ENCODE measurements at regions not wholly inside any gene's neighbourhood (a gene's known extent, or its start where the extent isn't known, plus 50 kb on each side); places are given as distances from the start of the nearest gene placed in this dataset.

DNA sequence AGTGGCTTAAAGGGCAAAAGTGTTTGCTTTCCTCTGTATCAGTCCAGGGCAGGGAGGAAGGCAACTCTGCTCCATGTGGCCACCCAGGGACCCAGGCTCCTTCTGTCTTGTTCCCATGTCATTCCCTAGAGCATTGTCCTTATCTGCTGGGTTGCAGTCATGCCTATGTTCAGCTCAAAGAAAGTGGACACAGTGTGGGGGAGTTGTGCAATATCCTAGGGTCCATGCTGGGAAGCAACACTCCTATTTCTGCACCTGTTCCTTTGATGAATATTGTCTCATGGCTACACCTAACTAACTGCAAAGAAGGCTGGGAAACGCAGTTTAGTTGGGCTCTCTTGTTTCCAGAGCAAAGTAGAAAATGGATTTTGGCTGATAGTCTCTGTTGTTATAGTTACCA lies 107.0 kb upstream of the OTUD4 start:
- H3K36me3 ChIP-seq (ENCODE audit: control insufficient read depth, insufficient read depth, low read length), result no peaks in the 10 kb centered on the region
- no peak overlapping the region for H3K27ac ChIP-seq (ENCODE audit: low read length)
- H3K4me1 ChIP-seq (ENCODE audit: control insufficient read depth, insufficient read depth, low read length), result no peaks in the 10 kb centered on the region
- TF ChIP-seq, protein P1, sequence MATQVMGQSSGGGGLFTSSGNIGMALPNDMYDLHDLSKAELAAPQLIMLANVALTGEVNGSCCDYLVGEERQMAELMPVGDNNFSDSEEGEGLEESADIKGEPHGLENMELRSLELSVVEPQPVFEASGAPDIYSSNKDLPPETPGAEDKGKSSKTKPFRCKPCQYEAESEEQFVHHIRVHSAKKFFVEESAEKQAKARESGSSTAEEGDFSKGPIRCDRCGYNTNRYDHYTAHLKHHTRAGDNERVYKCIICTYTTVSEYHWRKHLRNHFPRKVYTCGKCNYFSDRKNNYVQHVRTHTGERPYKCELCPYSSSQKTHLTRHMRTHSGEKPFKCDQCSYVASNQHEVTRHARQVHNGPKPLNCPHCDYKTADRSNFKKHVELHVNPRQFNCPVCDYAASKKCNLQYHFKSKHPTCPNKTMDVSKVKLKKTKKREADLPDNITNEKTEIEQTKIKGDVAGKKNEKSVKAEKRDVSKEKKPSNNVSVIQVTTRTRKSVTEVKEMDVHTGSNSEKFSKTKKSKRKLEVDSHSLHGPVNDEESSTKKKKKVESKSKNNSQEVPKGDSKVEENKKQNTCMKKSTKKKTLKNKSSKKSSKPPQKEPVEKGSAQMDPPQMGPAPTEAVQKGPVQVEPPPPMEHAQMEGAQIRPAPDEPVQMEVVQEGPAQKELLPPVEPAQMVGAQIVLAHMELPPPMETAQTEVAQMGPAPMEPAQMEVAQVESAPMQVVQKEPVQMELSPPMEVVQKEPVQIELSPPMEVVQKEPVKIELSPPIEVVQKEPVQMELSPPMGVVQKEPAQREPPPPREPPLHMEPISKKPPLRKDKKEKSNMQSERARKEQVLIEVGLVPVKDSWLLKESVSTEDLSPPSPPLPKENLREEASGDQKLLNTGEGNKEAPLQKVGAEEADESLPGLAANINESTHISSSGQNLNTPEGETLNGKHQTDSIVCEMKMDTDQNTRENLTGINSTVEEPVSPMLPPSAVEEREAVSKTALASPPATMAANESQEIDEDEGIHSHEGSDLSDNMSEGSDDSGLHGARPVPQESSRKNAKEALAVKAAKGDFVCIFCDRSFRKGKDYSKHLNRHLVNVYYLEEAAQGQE (IDR thresholded peaks at IDR 0.05; ENCODE audit: insufficient read depth in 1 of 2, low read depth in 2 of 2, low read length in 1 of 2), result no peak
- no peak for TF ChIP-seq SIN3A (IDR thresholded peaks at IDR 0.05; ENCODE audit: borderline replicate concordance, insufficient read depth, low read depth, low read length)
- no peak for TF ChIP-seq TCF7L2 (IDR thresholded peaks at IDR 0.05; ENCODE audit: low read depth, low read length)
- no peak for TF ChIP-seq POLR2AphosphoS5 (IDR thresholded peaks at IDR 0.05; ENCODE audit: low read depth, low read length)
- TF ChIP-seq, protein P2, sequence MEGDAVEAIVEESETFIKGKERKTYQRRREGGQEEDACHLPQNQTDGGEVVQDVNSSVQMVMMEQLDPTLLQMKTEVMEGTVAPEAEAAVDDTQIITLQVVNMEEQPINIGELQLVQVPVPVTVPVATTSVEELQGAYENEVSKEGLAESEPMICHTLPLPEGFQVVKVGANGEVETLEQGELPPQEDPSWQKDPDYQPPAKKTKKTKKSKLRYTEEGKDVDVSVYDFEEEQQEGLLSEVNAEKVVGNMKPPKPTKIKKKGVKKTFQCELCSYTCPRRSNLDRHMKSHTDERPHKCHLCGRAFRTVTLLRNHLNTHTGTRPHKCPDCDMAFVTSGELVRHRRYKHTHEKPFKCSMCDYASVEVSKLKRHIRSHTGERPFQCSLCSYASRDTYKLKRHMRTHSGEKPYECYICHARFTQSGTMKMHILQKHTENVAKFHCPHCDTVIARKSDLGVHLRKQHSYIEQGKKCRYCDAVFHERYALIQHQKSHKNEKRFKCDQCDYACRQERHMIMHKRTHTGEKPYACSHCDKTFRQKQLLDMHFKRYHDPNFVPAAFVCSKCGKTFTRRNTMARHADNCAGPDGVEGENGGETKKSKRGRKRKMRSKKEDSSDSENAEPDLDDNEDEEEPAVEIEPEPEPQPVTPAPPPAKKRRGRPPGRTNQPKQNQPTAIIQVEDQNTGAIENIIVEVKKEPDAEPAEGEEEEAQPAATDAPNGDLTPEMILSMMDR (IDR thresholded peaks at IDR 0.05), result no peak
- no peak for ATAC-seq
- in situ Hi-C loops (cut with HindIII; ENCODE audit: low pct_unique_long_range_greater_than_20kb, low sequenced_read_pairs), result no loop called here
- ChIA-PET CTCF (no interaction called here), POLR2A (no interaction called here)
- no peak for DNase-seq (ENCODE audit: low read depth, low spot score)
- intact Hi-C loops (cut with micrococcal nuclease; ENCODE audit: unreplicated experiment), result no loop called here
- no peak overlapping the region for H3K4me3 ChIP-seq (ENCODE audit: low read depth in 2 of 2, low read length in 2 of 2)
- H3K27me3 ChIP-seq (ENCODE audit: control insufficient read depth, insufficient read depth, low read length), result no peaks in the 10 kb centered on the region
- H3K9me3 ChIP-seq (ENCODE audit: control insufficient read depth, insufficient read depth, low read depth, low read length), result no peaks in the 10 kb centered on the region
- BruUV-seq (replicated peaks), result no TSS peak

DNA sequence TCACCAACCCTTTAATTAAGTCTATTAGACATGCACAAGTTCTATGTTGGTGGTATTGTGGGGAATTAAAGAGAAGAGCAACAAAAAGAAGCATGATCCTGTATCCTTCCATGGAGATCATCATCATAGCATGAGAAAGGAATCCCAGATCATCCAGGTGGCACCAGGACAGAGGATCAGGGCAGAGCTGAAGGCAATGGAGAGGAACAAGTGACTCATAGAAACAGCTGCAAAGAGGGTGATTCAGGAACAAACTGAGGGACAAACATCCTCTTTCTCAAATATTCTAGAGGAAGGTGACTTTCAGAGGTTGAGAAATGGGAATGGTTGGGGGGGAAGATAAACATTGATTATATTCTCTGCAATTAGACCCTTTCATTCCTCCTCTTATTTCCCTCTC lies 105.5 kb upstream of the OTUD4 start:
- in situ Hi-C loops (cut with HindIII; ENCODE audit: low pct_unique_long_range_greater_than_20kb, low sequenced_read_pairs), result no loop called here

More for the DNA sequence above, 105.5 kb upstream of the OTUD4 start:
- ChIA-PET CTCF (no interaction called here), POLR2A (no interaction called here)
- DNase-seq (ENCODE audit: low read depth, low spot score) (no peak), ATAC-seq (no peak)
- H3K9me3 ChIP-seq (ENCODE audit: control insufficient read depth, insufficient read depth, low read depth, low read length), result no peaks in the 10 kb centered on the region
- BruUV-seq (replicated peaks), result no TSS peak
- H3K4me1 ChIP-seq (ENCODE audit: control insufficient read depth, insufficient read depth, low read length), result no peaks in the 10 kb centered on the region
- H3K4me3 ChIP-seq (ENCODE audit: low read depth in 2 of 2, low read length in 2 of 2), result no peak overlapping the region
- intact Hi-C loops (cut with micrococcal nuclease; ENCODE audit: unreplicated experiment), result no loop called here
- no peak overlapping the region for H3K27ac ChIP-seq (ENCODE audit: low read length)
- H3K27me3 ChIP-seq (ENCODE audit: control insufficient read depth, insufficient read depth, low read length), result no peaks in the 10 kb centered on the region
- no peaks in the 10 kb centered on the region for H3K36me3 ChIP-seq (ENCODE audit: control insufficient read depth, insufficient read depth, low read length)
- no peak for TF ChIP-seq TCF7L2 (IDR thresholded peaks at IDR 0.05; ENCODE audit: low read depth, low read length)
- TF ChIP-seq, protein P2 (IDR thresholded peaks at IDR 0.05), result no peak
- TF ChIP-seq POLR2AphosphoS5 (IDR thresholded peaks at IDR 0.05; ENCODE audit: low read depth, low read length), result no peak
- TF ChIP-seq, protein P1 (IDR thresholded peaks at IDR 0.05; ENCODE audit: insufficient read depth in 1 of 2, low read depth in 2 of 2, low read length in 1 of 2), result no peak
- no peak for TF ChIP-seq SIN3A (IDR thresholded peaks at IDR 0.05; ENCODE audit: borderline replicate concordance, insufficient read depth, low read depth, low read length)

All from Panc1 (cell line).